ENCODE measurements at regions not wholly inside any gene's neighbourhood (a gene's known extent, or its start where the extent isn't known, plus 50 kb on each side); places are given as distances from the start of the nearest gene placed in this dataset.

- H3K9me3 ChIP-seq: no peaks in the 10 kb centered on the region
- no peak overlapping the region for H2AFZ ChIP-seq (ENCODE audit: low read depth)
- H3K27ac ChIP-seq (ENCODE audit: low read depth in 2 of 2, low read length in 1 of 2): no peak overlapping the region
- DNase-seq: no peak
- no peak overlapping the region for H3K4me2 ChIP-seq
- CTCF ChIA-PET: no interaction called here
- H3K4me3 ChIP-seq (ENCODE audit: low read depth in 2 of 2, low read length in 1 of 2): no peak overlapping the region
- no peaks in the 10 kb centered on the region for H3K9me2 ChIP-seq
- WGBS (ENCODE audit: low lambda C conversion rate): 30% methylated on average over 3 of the region's 4 CpGs
- no peak overlapping the region for H3K9ac ChIP-seq
- TF ChIP-seq GATA2 (CRISPR knock-in tag; IDR thresholded peaks at IDR 0.05): no peak
- TF ChIP-seq, protein P1, sequence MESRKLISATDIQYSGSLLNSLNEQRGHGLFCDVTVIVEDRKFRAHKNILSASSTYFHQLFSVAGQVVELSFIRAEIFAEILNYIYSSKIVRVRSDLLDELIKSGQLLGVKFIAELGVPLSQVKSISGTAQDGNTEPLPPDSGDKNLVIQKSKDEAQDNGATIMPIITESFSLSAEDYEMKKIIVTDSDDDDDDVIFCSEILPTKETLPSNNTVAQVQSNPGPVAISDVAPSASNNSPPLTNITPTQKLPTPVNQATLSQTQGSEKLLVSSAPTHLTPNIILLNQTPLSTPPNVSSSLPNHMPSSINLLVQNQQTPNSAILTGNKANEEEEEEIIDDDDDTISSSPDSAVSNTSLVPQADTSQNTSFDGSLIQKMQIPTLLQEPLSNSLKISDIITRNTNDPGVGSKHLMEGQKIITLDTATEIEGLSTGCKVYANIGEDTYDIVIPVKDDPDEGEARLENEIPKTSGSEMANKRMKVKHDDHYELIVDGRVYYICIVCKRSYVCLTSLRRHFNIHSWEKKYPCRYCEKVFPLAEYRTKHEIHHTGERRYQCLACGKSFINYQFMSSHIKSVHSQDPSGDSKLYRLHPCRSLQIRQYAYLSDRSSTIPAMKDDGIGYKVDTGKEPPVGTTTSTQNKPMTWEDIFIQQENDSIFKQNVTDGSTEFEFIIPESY (IDR thresholded peaks at IDR 0.05; ENCODE audit: borderline replicate concordance, low read depth): no peak
- TF ChIP-seq TEAD4 (IDR thresholded peaks at IDR 0.05; ENCODE audit: borderline replicate concordance, insufficient read depth): no peak
- TF ChIP-seq PBX3 (IDR thresholded peaks at IDR 0.05): no peak
- no peak for TF ChIP-seq FOSL2 (IDR thresholded peaks at IDR 0.05; ENCODE audit: borderline replicate concordance, low read depth)
- TF ChIP-seq YY1 (IDR thresholded peaks at IDR 0.05; ENCODE audit: low read depth): no peak
- TF ChIP-seq RCOR1 (IDR thresholded peaks at IDR 0.05; ENCODE audit: low read length): no peak
- TF ChIP-seq, protein P2, sequence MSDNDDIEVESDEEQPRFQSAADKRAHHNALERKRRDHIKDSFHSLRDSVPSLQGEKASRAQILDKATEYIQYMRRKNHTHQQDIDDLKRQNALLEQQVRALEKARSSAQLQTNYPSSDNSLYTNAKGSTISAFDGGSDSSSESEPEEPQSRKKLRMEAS (IDR thresholded peaks at IDR 0.05; ENCODE audit: low read depth): no peak
- TF ChIP-seq TAF1 (IDR thresholded peaks at IDR 0.05; ENCODE audit: borderline replicate concordance, low read depth, low read length): no peak
- no peak for TF ChIP-seq RAD21 (IDR thresholded peaks at IDR 0.05; ENCODE audit: low read length)
- no peak for TF ChIP-seq TCF12 (IDR thresholded peaks at IDR 0.05)
- no peak for TF ChIP-seq NRF1 (IDR thresholded peaks at IDR 0.05; ENCODE audit: low read depth, low read length)
- no peak for TF ChIP-seq IRF3 (IDR thresholded peaks at IDR 0.05; ENCODE audit: low read depth, low read length)
- no peak for TF ChIP-seq ELF1 (IDR thresholded peaks at IDR 0.05)
- no peaks in the 10 kb centered on the region for H3K27me3 ChIP-seq (ENCODE audit: insufficient read depth)
- no peaks in the 10 kb centered on the region for H3F3A ChIP-seq (replicated peaks; ENCODE audit: insufficient read depth)
- POLR2A ChIA-PET: interaction anchor here (0.6 kb wide), 1 partner anchor 135 kb away, joined by 3 read pairs; no protein-coding TSS in a partner anchor
- H3K4me1 ChIP-seq (ENCODE audit: control insufficient read depth in 1 of 2, insufficient read depth in 2 of 2, low read depth in 1 of 2, low read length in 1 of 2): no peaks in the 10 kb centered on the region
- no peaks in the 10 kb centered on the region for H3K36me3 ChIP-seq (replicated peaks in 1 of 2; ENCODE audit: control insufficient read depth in 1 of 2, insufficient read depth in 2 of 2, low read length in 1 of 2)
- no peaks in the 10 kb centered on the region for H3K79me2 ChIP-seq (ENCODE audit: insufficient read depth)
- H4K20me1 ChIP-seq (ENCODE audit: insufficient read depth): no peaks in the 10 kb centered on the region
Measured at GRCh38 chr20:61047515-61047914, 204.5 kb upstream of the CDH4 start.

DNA sequence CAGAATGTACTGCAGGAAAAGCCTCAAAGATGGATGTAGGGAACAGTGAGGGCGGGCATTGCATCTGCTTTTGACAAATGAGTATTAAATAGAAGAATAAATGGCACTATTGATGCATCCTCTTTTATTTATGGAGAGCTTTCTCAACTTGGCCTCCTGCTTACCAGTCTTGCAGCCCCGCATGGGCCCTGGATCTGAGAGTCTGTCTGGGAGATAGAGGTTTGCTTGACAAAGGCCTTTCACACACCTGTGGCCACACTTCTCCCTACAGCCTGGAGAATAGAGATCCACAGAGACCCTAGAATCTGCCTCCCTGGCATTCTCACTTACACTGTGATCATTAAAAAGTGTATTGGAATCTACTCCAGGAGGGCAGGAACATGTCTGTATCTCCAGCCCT is 203.8 kb upstream of the CDH4 start:
- Histone ChIP-seq H3K9me3 (no peaks in the 10 kb centered on the region), H3K36me3 (replicated peaks in 1 of 2; ENCODE audit: control insufficient read depth in 1 of 2, insufficient read depth in 2 of 2, low read length in 1 of 2) (no peaks in the 10 kb centered on the region), H3K79me2 (ENCODE audit: insufficient read depth) (no peaks in the 10 kb centered on the region), H3F3A (replicated peaks; ENCODE audit: insufficient read depth) (no peaks in the 10 kb centered on the region), H3K4me3 (ENCODE audit: low read depth in 2 of 2, low read length in 1 of 2) (no peak overlapping the region), H3K4me2 (no peak overlapping the region), H3K9me2 (no peaks in the 10 kb centered on the region), H3K4me1 (ENCODE audit: control insufficient read depth in 1 of 2, insufficient read depth in 2 of 2, low read depth in 1 of 2, low read length in 1 of 2) (no peaks in the 10 kb centered on the region), H2AFZ (ENCODE audit: low read depth) (no peak overlapping the region), H3K9ac (no peak overlapping the region), H3K27me3 (ENCODE audit: insufficient read depth) (no peaks in the 10 kb centered on the region), H4K20me1 (ENCODE audit: insufficient read depth) (no peaks in the 10 kb centered on the region), H3K27ac (ENCODE audit: low read depth in 2 of 2, low read length in 1 of 2) (no peak overlapping the region)
- WGBS (ENCODE audit: low lambda C conversion rate): 32% methylated on average over 2 of the region's 2 CpGs
- no peak for DNase-seq
- ChIA-PET CTCF (no interaction called here), POLR2A (no interaction called here)
- TF ChIP-seq MXI1 (IDR thresholded peaks at IDR 0.05; ENCODE audit: low read depth, low read length) (no peak), CHD2 (IDR thresholded peaks at IDR 0.05; ENCODE audit: low read length, partially characterized antibody) (no peak), PBX3 (IDR thresholded peaks at IDR 0.05) (no peak), FOSL2 (IDR thresholded peaks at IDR 0.05; ENCODE audit: borderline replicate concordance, low read depth) (no peak), GABPA (IDR thresholded peaks at IDR 0.05; ENCODE audit: low read depth) (no peak), RAD21 (IDR thresholded peaks at IDR 0.05; ENCODE audit: low read length) (no peak), IRF3 (IDR thresholded peaks at IDR 0.05; ENCODE audit: low read depth, low read length) (no peak), RCOR1 (IDR thresholded peaks at IDR 0.05; ENCODE audit: low read length) (no peak)
- TF ChIP-seq, protein P2 (IDR thresholded peaks at IDR 0.05; ENCODE audit: low read depth): no peak
- TF ChIP-seq, protein P3, sequence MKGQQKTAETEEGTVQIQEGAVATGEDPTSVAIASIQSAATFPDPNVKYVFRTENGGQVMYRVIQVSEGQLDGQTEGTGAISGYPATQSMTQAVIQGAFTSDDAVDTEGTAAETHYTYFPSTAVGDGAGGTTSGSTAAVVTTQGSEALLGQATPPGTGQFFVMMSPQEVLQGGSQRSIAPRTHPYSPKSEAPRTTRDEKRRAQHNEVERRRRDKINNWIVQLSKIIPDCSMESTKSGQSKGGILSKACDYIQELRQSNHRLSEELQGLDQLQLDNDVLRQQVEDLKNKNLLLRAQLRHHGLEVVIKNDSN (IDR thresholded peaks at IDR 0.05; ENCODE audit: borderline replicate concordance, low read depth): no peak
- TF ChIP-seq, protein P4, sequence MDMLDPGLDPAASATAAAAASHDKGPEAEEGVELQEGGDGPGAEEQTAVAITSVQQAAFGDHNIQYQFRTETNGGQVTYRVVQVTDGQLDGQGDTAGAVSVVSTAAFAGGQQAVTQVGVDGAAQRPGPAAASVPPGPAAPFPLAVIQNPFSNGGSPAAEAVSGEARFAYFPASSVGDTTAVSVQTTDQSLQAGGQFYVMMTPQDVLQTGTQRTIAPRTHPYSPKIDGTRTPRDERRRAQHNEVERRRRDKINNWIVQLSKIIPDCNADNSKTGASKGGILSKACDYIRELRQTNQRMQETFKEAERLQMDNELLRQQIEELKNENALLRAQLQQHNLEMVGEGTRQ (IDR thresholded peaks at IDR 0.05; ENCODE audit: borderline replicate concordance, low read depth, low read length): no peak

All from SK-N-SH (cell line).